A549 (cell line): ENCODE measurements at regions not wholly inside any gene's neighbourhood (a gene's known extent, or its start where the extent isn't known, plus 50 kb on each side); places are given as distances from the start of the nearest gene placed in this dataset.

Experiments
- BHLHE40 ChIP-seq: IDR thresholded peaks from 2 replicates; pipeline ENCODE4 v1.6.1; 2012; ENCODE audit warnings: low read depth, low read length, inconsistent platforms
- CBX2 ChIP-seq: fragments of 200-600 bp; sonication (generic); IDR thresholded peaks from 2 replicates; pipeline ENCODE4 v1.6.1; 2016; ENCODE audit warnings: low read depth, mild to moderate bottlenecking, borderline replicate concordance
- CHD2 ChIP-seq: fragments of 150-350 bp; IDR thresholded peaks from 2 replicates; pipeline ENCODE4 v1.6.1; 2014; ENCODE audit warnings: low read length; ENCODE audit not compliant: partially characterized antibody
- CTCF ChIP-seq: fragments of >200 bp; sonication (Bioruptor Twin); formaldehyde crosslinking; IDR thresholded peaks from 3 replicates; pipeline ENCODE4 v1.5.1; 2016
- HOXA7 ChIP-seq: fragments of 250-450 bp; sonication (Bioruptor Pico); IDR thresholded peaks from 2 replicates; pipeline ENCODE4 v1.5.0; 2020; ENCODE audit warnings: mild to moderate bottlenecking, moderate library complexity
- JUN ChIP-seq, 2 experiments: fragments of >200 bp; sonication (Bioruptor Twin); formaldehyde crosslinking; IDR thresholded peaks; 2 replicates in 1 of 2; 3 replicates in 1 of 2; pipeline ENCODE4 v1.6.1; 2016 to 2017
- NR3C1 ChIP-seq: fragments of >200 bp; sonication (Bioruptor Twin); formaldehyde crosslinking; IDR thresholded peaks from 3 replicates; pipeline ENCODE4 v1.6.1; 2017
- POLR2A ChIP-seq: IDR thresholded peaks from 2 replicates; pipeline ENCODE4 v1.6.1; 2012; ENCODE audit warnings: mild to moderate bottlenecking, low read length
- RAD21 ChIP-seq, 2 experiments: fragments of >200 bp in 1 of 2; sonication (Bioruptor Twin) in 1 of 2; formaldehyde crosslinking in 1 of 2; IDR thresholded peaks in 1 of 2; conservative IDR thresholded peaks in 1 of 2; 2 replicates in 1 of 2; 3 replicates in 1 of 2; pipeline ENCODE4 v1.6.1; 2012 to 2018; ENCODE audit warnings: inconsistent platforms in 1 of 2
- RCOR1 ChIP-seq: fragments of 150-350 bp; IDR thresholded peaks from 2 replicates; pipeline ENCODE4 v1.6.1; 2014; ENCODE audit warnings: antibody characterized with exemption, low read length, low read depth

- TF ChIP-seq CBX2 (no peak), JUN (IDR thresholded peaks at IDR 0.05) (no peak), CTCF (no peak), POLR2A (no peak), HOXA7 (CRISPR knock-in tag) (no peak), CHD2 (no peak), RAD21 (conservative IDR thresholded peaks at IDR 0.05 in 1 of 2, IDR thresholded peaks at IDR 0.05 in 1 of 2) (no peak), NR3C1 (no peak), RCOR1 (no peak), BHLHE40 (no peak)
Observed at GRCh38 chr7:12030116-12030515, 181.0 kb upstream of the TMEM106B start.
